Left ventricle myocardium inferior (tissue), 1 donor: ENCODE measurements at regions not wholly inside any gene's neighbourhood (a gene's known extent, or its start where the extent isn't known, plus 50 kb on each side); places are given as distances from the start of the nearest gene placed in this dataset.

ENCODE experiments used
- DNase-seq: peaks from one replicate; pipeline ENCODE4 v3.0.0-alpha.2; 2020
- H3K27ac ChIP-seq: fragments of 200-600 bp; replicated peaks from 2 replicates; pipeline ENCODE4 v1.8.0; 2021
- H3K27me3 ChIP-seq: fragments of 200-600 bp; 2 replicates; pipeline ENCODE4 v1.8.0; 2021; ENCODE audit warnings: low read depth
- H3K36me3 ChIP-seq: fragments of 200-600 bp; 2 replicates; pipeline ENCODE4 v1.8.0; 2021
- H3K4me1 ChIP-seq: fragments of 200-600 bp; 2 replicates; pipeline ENCODE4 v1.8.0; 2021
- H3K4me3 ChIP-seq: fragments of 200-600 bp; 2 replicates; pipeline ENCODE4 v1.8.0; 2021; ENCODE audit warnings: mild to moderate bottlenecking, moderate library complexity
- H3K9me3 ChIP-seq: fragments of 200-600 bp; replicated peaks from 2 replicates; pipeline ENCODE4 v1.8.0; 2021
- CTCF ChIP-seq: fragments of 200-600 bp; IDR thresholded peaks from 2 replicates; pipeline ENCODE4 v1.8.0; 2021; ENCODE audit warnings: antibody characterized with exemption, mild to moderate bottlenecking, borderline replicate concordance
- intact Hi-C: fragments of 100-400 bp; cut with micrococcal nuclease; formaldehyde crosslinking; loops from one replicate; pipeline ENCODE4 v1.11.0; 2022
- donor health status: DM: no; HTN: yes; CAD: no; lungs with severe emphysema.

- Histone ChIP-seq H3K9me3 (no peaks in the 10 kb centered on the region), H3K4me3 (no peak overlapping the region), H3K27ac (no peak overlapping the region), H3K4me1 (no peaks in the 10 kb centered on the region), H3K36me3 (no peaks in the 10 kb centered on the region), H3K27me3 (no peaks in the 10 kb centered on the region)
- no peak for DNase-seq
- intact Hi-C loops: no loop called here
- no peak for TF ChIP-seq CTCF
Observed at GRCh38 chr2:153213022-153213421, 265.5 kb downstream of the RPRM start.

DNA sequence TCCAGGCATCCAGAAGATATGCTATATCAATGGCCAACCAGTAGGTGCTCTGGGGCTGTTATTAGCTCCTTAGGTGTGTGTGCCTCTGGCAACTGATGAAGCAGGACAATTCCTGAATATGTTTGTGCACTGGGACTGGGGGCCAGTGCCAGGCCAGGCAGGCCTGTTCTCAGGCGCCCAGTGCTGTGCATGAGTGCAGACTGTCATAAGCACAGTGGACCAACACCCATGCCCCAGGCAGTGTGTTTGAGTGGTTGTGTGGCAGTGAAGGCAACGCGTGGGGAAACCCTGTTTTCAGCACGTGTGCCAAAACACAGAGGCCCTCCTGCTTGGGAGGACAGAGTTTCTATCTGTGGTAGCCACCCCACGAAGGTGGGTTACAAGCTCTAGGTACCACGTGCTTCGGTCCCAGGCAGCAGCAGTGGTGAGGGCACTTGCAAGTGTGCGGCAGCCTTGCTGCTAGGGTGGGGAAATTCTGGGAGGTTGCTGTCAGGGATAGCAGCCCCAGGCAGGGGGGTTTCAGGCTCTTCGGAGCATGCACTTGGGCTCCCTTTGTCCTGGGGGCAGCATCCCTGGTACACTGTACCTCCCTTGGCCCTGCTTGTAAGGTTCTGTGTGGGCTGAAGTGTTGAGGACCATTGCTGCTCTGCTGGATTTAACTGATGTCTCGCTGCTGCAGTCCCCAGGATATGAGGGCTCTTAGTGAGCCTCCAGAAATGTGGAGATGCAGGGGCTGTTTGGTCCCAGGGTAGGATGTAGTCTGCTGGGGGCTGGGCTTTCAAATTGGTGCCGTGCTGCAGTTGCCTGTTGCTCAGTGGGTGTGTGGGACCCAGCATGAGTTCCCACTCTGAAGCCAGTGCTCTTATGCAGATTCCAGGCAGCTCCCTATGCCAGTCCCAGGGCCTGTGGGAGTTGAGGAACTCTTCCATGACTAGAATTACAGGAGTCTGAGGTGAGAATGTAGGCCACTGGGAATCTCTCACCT, 280.9 kb downstream of the RPRM start:
- intact Hi-C loops: no loop called here
- Histone ChIP-seq H3K27me3 (no peaks in the 10 kb centered on the region), H3K36me3 (no peaks in the 10 kb centered on the region), H3K4me3 (no peak overlapping the region), H3K27ac (no peak overlapping the region), H3K4me1 (no peaks in the 10 kb centered on the region), H3K9me3 (peaks cover 29% of the 10 kb centered on the region)
- no peak for DNase-seq
- no peak for TF ChIP-seq CTCF

GRCh38 chr2:153196378-153197058, 282.0 kb downstream of the RPRM start:
- no peaks in the 10 kb centered on the region for H3K4me1 ChIP-seq
- H3K27me3 ChIP-seq: no peaks in the 10 kb centered on the region
- no peak overlapping the region for H3K27ac ChIP-seq
- no peak overlapping the region for H3K4me3 ChIP-seq
- H3K9me3 ChIP-seq: peaks cover 40% of the 10 kb centered on the region
- H3K36me3 ChIP-seq: no peaks in the 10 kb centered on the region
- intact Hi-C loops: no loop called here
- DNase-seq: no peak
- no peak for TF ChIP-seq CTCF

DNA sequence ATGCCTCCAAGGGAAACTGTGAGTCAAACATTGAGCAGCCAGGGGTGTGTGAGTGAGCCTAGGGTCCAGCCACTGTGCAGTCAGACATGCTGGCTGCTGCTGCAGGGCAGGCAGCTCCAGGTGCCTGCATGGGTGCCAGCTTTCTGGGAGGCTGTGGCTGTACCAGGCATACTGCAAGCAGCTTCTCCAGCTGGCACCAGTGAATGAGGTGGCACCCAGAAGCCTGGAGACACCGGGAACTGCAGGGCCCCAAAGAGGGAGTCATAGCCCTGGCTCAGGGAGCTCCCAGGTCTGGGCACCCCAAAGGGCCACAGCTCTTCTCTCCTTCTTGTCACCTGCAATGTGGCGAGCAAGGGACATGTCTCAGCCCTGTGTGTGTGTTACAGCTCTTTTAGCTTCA, 283.2 kb downstream of the RPRM start:
- intact Hi-C loops: no loop called here

More for the DNA sequence above, 283.2 kb downstream of the RPRM start:
- no peak overlapping the region for H3K4me3 ChIP-seq
- H3K9me3 ChIP-seq: peaks cover 44% of the 10 kb centered on the region
- no peak overlapping the region for H3K27ac ChIP-seq
- no peaks in the 10 kb centered on the region for H3K27me3 ChIP-seq
- H3K4me1 ChIP-seq: no peaks in the 10 kb centered on the region
- no peak for DNase-seq
- no peak for TF ChIP-seq CTCF
- no peaks in the 10 kb centered on the region for H3K36me3 ChIP-seq
